Thoracic aorta (tissue), 2 donors: ENCODE measurements at regions not wholly inside any gene's neighbourhood (a gene's known extent, or its start where the extent isn't known, plus 50 kb on each side); places are given as distances from the start of the nearest gene placed in this dataset.

Experiments used
- ATAC-seq: fragments of 150-250 bp; one replicate; pipeline ENCODE4 v1.8.0; 2017; ENCODE audit warnings: low read depth; ENCODE audit not compliant: insufficient number of reproducible peaks, low FRiP score
- DNase-seq: peaks from one replicate; pipeline ENCODE4 v3.0.0-alpha.2; 2020; ENCODE audit warnings: low spot score
- H3K27ac ChIP-seq, 2 donors: fragments of 200-600 bp; sonication (generic); 1 replicate in 1 of 2; 2 replicates in 1 of 2; pipeline ENCODE4 v1.5.1; 2016; ENCODE audit warnings: mild to moderate bottlenecking in 2 of 2, moderate library complexity in 2 of 2
- H3K27me3 ChIP-seq: fragments of 200-600 bp; sonication (generic); replicated peaks from 2 replicates; pipeline ENCODE4 v1.6.0; 2016; ENCODE audit warnings: mild to moderate bottlenecking; ENCODE audit not compliant: insufficient read depth
- H3K36me3 ChIP-seq: fragments of 200-600 bp; sonication (generic); one replicate; pipeline ENCODE4 v1.5.1; 2016
- H3K4me1 ChIP-seq, 2 donors: fragments of 200-600 bp; sonication (generic); 1 replicate in 1 of 2; 2 replicates in 1 of 2; pipeline versions ENCODE4 v1.5.1 to v1.6.0; 2016; ENCODE audit warnings: low read depth in 2 of 2, mild to moderate bottlenecking in 1 of 2; ENCODE audit not compliant: control insufficient read depth in 1 of 2
- H3K4me3 ChIP-seq: fragments of 200-600 bp; sonication (generic); 2 replicates; pipeline ENCODE4 v1.5.1; 2016; ENCODE audit warnings: mild to moderate bottlenecking
- H3K9me3 ChIP-seq: fragments of 200-600 bp; sonication (generic); 2 replicates; pipeline ENCODE4 v1.5.1; 2016
- CTCF ChIP-seq: fragments of 200-600 bp; sonication (generic); IDR thresholded peaks from one replicate; pipeline ENCODE4 v1.5.1; 2019; ENCODE audit warnings: antibody characterized with exemption

GRCh38 chr20:59376109-59376841 lies 75.9 kb downstream of the EDN3 start:
- no peaks in the 10 kb centered on the region for H3K36me3 ChIP-seq
- ATAC-seq, result no peak
- no peaks in the 10 kb centered on the region for H3K9me3 ChIP-seq
- H3K27me3 ChIP-seq, result no peaks in the 10 kb centered on the region
- no peak for DNase-seq
- no peak for TF ChIP-seq CTCF
- no peak overlapping the region for H3K27ac ChIP-seq
- no peaks in the 10 kb centered on the region for H3K4me1 ChIP-seq
- H3K4me3 ChIP-seq, result no peak overlapping the region

GRCh38 chr20:59376998-59377397 lies 76.6 kb downstream of the EDN3 start:
- no peak for DNase-seq
- ATAC-seq, result no peak
- Histone ChIP-seq H3K27ac (no peak overlapping the region), H3K27me3 (no peaks in the 10 kb centered on the region), H3K4me1 (no peaks in the 10 kb centered on the region), H3K4me3 (no peak overlapping the region), H3K36me3 (no peaks in the 10 kb centered on the region), H3K9me3 (no peaks in the 10 kb centered on the region)
- TF ChIP-seq CTCF, result no peak

GRCh38 chr20:59377842-59378241 lies 77.4 kb downstream of the EDN3 start:
- no peak overlapping the region for H3K4me3 ChIP-seq
- H3K4me1 ChIP-seq, result no peaks in the 10 kb centered on the region
- no peak overlapping the region for H3K27ac ChIP-seq
- no peaks in the 10 kb centered on the region for H3K27me3 ChIP-seq
- no peak for TF ChIP-seq CTCF
- no peak for ATAC-seq
- H3K36me3 ChIP-seq, result no peaks in the 10 kb centered on the region
- DNase-seq, result no peak
- H3K9me3 ChIP-seq, result no peaks in the 10 kb centered on the region

GRCh38 chr20:59378396-59378795 lies 78.0 kb downstream of the EDN3 start:
- H3K4me1 ChIP-seq, result no peaks in the 10 kb centered on the region
- no peaks in the 10 kb centered on the region for H3K9me3 ChIP-seq
- no peak for TF ChIP-seq CTCF
- no peak overlapping the region for H3K4me3 ChIP-seq
- no peaks in the 10 kb centered on the region for H3K36me3 ChIP-seq
- no peaks in the 10 kb centered on the region for H3K27me3 ChIP-seq
- no peak overlapping the region for H3K27ac ChIP-seq
- DNase-seq, result no peak
- no peak for ATAC-seq

- H3K27ac ChIP-seq, result no peak overlapping the region
- H3K36me3 ChIP-seq, result no peaks in the 10 kb centered on the region
- no peak for TF ChIP-seq CTCF
- ATAC-seq, result no peak
- no peaks in the 10 kb centered on the region for H3K9me3 ChIP-seq
- DNase-seq, result no peak
- no peaks in the 10 kb centered on the region for H3K4me1 ChIP-seq
- H3K4me3 ChIP-seq, result no peak overlapping the region
- no peaks in the 10 kb centered on the region for H3K27me3 ChIP-seq
Measured at GRCh38 chr20:59378966-59379365, 78.6 kb downstream of the EDN3 start.
